Stimulated activated CD8-positive, alpha-beta memory T cell treated with anti-CD3 and anti-CD28 coated beads, Interleukin-2, amount 100 ng/mL, for 48 hours (primary cell): ENCODE measurements at regions not wholly inside any gene's neighbourhood (a gene's known extent, or its start where the extent isn't known, plus 50 kb on each side); places are given as distances from the start of the nearest gene placed in this dataset.
"Not testable (repeated sequence)": the region's sequence is repeated elsewhere in the genome, so short reads cannot be mapped to it uniquely, and the experiment has no call there.

Source experiments
- DNase-seq, 2 donors: peaks; one replicate each; pipeline ENCODE4 v3.0.0-alpha.2; 2020; ENCODE audit warnings: low read depth in 2 of 2

DNA sequence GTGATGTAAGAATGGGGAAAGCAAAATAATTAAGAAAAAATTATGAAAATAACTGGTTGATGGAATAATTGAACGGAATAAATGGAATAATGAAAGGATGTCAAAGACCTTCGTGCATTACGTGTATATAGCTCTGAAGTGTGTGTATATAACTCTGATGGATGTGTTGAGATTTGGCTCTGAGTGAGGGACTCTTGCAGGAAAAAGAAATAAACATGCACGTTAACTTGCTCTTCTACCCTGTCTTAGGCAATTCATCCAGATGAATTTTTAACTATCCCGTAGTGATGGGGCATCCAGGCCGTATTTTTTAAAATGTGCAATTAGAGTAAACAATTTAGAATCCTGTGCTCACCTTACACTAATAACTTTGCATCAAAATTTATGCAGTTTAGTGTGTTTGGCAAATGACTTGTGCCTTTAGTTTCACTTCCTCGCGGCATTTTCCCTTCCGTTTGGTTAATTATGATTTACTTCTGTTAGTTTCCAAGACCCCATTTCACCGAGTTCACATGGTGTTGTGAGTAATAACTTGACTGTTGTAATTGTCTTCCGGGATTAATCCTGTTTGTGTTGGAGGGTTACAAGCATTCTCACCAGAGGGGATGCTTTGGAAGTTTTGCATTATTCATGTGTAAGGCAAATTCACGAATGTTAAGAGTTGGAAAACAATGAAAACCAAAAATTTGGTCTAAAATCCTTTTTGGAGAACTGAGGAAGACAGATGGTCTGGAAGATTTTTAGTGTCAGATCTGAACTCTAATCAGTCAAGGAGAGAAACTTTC is 256.5 kb upstream of the FAT1 start:
- DNase-seq, result no peak

DNA sequence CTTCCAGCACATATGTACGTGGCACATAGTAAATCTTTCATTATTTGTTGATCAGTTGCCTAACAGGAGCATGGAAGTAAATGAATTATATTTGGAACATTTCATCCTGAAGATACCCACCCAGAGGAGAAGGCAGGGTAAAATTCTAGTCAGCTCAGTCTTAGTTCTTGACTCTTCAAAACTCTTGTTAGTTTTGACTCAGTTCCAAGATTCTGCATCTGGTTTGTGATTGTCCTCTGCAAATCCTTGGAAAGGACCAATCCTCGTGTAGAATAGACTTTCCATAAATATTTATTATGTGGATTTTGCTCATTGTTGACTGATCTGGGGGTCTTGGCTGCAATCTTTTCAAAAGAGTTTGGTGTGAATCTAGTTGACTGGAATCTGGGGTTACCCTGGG is 257.5 kb upstream of the FAT1 start:
- no peak for DNase-seq

DNA sequence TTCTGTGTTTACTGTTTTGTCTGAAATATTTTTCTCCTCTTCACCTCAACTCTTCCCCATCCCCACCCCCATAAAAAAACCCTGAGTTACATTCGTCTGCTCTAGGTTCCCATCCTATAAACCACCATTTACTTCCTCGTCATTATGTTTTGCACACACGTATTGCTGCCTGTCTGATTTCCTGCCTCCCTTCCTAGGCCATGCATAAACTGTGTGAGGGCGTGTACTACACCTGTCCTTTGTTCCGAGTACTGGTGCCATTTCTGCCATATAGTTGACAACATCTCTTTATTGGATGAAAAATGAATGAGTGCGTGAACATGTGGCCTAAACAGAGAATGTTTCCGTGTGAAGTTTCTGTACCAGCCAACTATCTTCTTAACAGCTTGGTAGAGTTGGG is 258.5 kb upstream of the FAT1 start:
- no peak for DNase-seq

DNA sequence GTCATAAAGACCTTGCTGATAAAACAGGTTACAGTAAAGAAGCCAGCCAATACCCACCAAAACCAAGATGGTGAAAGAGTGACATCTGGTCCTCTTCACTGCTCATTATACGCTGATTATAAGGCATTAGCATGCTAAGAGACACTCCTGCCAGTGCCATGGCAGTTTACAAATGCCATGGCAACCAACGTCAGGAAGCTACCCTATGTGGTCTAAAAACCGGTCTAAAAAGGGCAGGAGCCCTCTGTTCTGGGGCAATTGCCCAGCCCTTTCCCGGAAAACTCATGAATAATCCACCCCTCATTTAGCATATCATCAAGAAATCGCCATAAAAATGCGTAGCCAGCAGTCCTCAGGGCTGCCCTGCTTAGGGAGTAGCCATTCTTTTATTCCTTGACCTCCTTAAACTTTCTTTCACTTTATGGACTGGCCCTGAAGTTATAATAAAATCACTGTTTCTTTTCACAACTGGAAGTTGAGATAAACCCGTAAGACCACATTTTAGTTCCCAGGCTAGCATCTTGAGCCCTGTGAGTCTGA is 260.5 kb upstream of the FAT1 start:
- DNase-seq, result no peak

DNA sequence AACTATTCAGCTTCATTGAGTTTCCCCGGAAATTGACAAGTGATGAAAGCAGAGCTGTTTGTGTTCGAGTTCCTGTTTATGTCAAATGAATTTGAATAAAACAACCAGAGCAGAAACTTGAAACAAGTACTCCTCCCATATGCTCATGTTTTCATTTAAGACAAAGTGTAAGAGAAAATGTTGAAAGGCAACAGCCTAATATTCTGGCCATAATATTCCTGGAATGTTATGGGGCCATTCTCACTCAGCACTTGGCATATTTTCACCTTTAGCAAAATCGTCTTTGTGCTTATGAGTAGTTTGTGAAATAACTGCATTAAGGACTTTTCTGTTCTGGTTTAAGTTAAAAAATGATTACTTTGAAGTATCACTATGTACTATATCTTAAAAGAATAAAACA is 276.0 kb upstream of the FAT1 start:
- no peak for DNase-seq

DNA sequence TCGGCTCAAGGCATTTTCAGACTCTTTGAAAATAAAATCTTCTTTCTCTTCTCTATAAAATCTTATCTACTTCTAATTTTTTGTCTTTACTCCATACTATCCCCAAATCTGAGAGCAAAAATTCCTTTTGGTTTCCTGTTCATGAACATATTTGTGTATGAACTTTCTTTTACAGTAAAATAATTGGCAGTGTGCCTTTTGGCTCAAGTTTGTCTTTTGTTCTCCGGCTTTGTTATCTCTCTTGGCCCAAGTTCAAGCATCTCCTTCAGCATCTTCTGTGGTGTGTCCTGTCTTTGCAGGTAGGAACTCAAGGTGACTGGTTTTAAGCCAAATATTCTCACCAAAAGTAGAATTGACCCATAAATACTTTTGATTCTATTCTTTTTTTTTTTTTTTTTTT is 276.6 kb upstream of the FAT1 start:
- DNase-seq, result no peak

DNA sequence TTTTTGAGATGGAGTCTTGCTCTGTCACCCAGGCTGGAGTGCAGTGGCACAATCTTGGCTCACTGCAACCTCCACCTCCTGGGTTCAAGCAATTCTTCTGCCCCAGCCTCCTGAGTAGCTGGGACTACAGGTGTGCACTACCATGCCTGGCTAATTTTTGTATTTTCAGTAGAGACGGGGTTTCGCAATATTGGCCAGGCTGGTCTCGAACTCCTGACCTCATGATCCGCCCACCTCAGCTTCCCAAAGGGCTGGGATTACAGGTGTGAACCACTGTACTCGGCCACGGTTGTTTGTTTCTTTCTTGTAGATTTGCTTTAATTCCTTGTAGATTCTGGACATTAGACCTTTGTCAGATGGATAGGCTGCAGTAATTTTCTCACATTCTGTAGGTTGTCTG is 278.5 kb upstream of the FAT1 start:
- DNase-seq, result not testable (repeated sequence)

DNA sequence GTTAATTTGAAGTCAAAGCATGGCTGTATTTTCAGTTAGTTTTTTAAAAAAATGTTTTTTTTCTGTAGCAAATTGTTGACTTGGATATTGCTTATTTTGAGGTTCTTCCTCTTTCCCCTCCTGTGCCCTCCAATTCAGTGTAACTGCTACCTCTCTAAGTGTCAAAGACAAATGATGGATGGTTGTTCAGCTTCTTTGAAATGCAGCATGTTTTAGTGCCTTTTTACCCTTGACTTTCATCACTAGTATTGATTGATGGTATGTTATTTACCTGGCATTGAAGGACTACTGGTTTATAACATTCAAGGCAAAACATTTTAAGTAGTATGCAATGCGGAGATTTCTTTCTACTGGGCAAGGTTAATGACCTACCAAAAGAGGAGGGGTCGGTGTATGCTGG is 281.0 kb upstream of the FAT1 start:
- no peak for DNase-seq

DNA sequence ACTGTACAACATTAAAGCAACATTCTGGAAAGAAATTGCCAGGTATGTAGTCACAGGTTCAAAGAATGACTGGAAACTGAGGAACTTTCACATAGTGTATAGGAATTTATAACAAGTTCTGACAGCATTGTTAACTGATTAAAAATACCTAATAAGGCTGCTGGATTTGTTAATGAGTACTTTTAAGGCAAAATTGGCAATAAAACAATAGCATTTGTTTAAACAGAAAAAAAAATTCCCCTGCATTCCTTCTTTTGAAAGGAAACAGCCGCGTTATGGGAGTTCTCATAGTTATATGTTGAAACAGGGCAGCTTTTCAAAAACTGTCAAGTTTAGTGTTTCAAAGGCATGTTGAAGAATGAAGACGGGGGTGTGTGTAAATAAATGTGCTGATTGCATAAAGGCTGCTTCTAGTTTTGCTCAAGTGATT is 282.5 kb upstream of the FAT1 start:
- DNase-seq, result no peak

DNA sequence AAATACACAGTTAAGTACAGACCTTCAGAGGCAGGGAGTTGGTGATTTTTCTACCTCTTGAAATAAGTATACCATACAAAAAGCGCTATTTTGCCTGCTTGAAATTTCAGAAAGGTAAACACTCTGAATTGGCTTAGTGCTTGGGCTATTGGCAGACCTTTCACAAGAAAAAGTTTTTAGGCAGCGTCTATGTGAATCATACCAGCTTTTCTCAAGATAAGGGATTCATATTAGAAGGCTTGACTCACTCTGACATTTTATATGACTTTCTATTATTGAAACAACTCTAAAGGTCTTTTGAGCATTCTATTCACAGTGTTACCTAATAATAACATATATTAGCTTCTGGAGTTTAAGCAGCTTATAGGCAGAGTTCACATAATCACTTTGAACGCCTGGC is 286.4 kb upstream of the FAT1 start:
- no peak for DNase-seq

DNA sequence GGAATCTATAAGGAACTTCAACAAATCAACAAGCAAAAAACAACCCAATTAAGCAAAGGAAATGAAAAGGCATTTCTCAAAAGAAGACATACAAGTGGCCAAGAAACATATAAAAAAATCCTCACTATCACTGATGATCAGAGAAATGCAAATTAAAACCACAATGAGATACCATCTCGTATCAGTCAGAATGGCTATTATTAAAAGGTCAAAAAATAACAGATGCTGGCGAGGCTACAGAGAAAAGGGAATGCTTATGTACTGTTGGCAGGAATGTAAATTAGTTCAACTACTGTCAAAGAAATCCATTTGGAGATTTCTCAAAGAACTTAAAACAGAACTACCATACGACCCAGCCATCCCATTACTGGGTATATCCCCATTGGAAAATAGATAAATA is 292.4 kb upstream of the FAT1 start:
- no peak for DNase-seq

DNA sequence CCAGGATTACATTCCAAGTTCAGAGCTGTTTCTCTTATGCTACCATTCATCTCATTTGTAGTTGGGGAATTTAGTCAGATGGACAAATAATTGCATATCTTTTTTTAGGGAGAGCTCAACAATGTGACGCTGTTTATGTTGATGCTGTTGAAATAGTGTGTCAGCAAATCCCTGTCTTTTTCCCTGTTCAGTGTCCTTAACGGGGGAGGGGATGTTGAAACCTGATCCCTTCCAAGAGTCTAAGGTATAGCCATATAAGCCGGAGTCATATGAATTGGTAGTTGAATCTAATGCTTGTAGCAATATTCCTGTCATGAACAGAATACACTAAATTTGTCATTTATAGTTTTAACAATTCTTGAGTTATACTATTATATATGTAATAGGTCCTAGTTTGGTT is 293.5 kb upstream of the FAT1 start:
- DNase-seq, result no peak

DNA sequence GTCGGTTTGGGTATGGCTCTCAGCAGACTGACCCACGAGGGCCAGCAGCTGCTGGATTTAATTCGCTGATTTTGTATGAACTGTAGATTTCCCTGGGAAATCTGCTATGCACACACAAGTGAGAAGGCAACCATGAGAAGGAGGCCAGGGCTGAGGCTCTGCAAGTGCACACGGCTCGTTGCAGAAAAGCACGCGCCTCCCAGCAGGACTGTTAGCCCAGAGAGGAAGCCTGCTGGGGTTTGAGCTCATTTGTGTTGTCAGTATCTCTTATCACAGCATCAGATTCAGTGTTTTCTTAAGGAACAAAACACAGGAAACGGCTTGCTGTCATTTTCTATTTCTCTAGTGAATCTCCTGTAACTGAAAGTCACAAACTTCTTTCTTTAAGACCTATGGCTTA is 296.2 kb upstream of the FAT1 start:
- no peak for DNase-seq

DNA sequence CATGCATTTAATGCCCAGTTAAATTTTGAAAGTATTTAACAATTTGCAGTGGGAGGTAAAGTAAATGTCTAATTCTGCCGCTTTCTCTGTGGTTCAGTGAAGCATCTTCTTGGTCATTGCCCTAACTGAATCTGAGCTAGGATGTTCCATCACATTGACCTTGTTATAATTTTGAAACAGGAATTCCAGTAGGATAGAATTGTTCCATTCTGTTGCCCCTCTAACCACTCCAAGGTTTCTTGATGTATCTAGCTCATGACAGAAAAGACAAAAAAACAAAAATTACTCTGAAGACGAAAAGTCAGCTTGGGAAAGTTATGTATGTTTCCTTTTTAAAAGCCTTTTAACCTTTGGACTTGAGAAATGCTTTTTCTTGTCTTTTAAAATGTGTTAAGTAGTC is 297.0 kb upstream of the FAT1 start:
- DNase-seq, result no peak

DNA sequence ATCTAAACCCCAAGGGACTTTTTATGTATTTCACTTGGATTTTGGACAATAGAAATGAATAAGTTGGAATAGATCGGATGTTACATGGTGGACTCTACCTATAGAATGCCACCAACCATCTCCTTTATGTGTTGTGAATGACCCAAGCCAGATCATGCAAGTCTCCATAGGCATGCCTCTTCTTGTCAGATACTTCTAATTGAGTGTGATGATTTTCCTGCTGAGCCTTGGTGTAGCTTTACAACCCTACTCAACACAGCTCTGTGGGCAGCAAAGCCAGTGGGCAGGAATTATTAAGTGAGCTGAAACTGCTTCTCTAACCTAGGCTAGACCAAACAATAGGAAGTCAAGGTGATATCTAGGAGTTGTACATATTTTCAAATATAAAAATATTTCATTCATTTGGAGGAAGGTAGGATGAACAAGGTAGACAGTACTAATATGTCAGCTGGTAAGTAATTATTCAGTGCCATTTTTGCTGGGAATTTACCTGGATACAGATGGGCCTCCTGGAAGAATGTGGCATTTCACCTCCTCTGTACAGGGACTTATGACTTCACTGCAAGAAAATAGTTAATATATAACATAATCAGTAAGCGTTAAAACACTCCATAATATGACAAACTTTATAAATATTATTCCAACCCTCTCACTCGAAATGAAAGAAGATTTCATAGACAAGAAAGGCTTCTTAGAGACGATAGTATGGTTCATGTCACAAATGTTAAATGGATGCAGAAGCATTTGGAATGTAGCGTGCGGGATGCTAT is 298.0 kb upstream of the FAT1 start:
- no peak for DNase-seq

DNA sequence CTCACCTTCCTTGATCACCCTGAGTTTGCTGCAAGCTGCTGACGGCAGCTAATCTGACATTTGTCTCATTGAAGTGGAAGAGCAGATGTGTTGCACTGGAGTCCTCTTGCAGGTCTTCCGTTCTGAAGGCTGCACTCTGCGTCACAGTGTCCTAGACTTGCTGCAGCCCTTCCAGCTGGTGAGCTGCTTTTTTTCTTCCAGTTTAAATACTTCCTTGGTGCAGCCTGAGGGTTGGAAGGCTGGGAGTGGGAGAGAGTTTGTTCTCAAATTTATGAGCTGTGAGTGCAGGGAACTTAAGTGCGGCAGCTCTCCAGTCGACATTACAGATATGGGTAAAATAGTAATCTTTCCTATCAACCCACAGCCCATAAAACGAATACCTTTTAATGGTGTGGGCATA is 303.6 kb upstream of the FAT1 start:
- DNase-seq, result no peak

DNA sequence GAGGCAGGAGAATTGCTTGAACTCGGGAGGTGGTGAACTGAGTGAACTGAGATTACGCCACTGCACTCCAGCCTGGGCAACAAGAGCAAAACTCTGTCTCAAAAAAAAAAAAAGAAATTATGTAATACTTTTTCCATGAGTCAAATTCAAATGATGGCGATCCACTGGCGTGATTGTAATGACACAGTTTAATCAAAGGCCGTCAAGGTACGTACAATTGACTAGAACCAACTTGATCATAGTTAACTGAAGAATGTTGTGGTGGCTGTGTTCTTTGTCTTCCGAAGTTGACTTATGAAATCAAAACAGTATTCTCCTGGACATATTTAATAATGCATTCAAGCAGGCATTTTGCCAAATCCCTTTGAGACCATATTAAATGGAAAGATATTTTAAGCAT is 318.6 kb upstream of the FAT1 start:
- no peak for DNase-seq

DNA sequence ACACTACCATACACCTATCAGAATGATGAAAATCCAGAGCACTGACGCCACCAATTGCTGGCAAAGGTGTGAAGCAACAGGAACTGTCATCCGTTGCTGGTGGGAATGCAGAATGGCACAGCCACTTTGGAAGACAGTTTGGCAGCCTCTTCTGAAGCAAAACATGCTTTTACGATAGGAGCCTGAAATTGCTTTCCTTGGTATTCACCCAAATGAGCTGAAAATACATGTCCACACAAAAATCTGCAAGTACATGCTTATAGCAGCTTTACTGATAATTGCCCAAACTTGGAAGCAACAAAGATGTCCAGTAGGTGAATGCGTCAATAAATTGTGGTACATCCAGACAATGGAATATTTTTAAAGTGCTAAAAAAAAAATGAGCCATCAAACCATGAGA is 322.8 kb upstream of the FAT1 start:
- DNase-seq, result no peak

DNA sequence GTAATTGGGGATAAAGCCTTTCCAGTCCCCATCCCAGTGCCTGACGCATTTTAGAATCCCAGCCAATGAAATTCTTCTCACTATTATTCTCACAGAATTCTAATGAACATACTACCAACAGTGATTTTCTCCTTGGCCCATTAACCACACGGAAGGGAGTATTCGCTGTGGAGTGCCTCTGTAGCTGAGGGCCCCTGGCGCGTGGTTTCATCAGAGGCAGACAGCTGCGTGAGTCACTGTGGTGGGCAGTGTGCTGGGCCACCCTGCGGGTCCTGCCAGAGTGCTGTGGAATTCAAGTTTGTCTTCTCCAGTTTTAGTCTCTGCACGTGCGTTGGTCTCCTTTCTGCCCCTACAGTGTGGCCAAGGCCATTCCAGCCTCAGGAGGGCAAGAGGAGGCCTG is 335.4 kb upstream of the FAT1 start:
- DNase-seq, result no peak

DNA sequence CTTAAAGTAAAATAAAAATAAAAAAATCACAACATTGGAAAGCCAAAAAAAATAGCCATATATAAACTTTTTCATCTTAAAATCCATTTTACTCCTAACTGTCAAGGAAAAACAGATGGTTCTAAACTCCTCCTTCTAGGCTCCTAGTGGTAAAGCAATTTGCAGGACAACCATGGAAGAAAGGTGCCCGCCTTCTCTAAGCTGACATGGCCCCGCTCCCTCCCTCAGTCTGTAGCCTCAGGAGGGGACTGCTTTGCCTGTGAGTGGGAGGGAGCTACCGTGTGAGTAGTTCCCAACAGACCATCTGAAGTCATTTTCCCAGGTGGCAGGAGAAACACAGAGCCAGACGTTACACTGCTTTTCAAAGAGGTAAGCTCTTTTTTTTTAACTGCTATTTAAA is 336.2 kb upstream of the FAT1 start:
- DNase-seq, result no peak

DNA sequence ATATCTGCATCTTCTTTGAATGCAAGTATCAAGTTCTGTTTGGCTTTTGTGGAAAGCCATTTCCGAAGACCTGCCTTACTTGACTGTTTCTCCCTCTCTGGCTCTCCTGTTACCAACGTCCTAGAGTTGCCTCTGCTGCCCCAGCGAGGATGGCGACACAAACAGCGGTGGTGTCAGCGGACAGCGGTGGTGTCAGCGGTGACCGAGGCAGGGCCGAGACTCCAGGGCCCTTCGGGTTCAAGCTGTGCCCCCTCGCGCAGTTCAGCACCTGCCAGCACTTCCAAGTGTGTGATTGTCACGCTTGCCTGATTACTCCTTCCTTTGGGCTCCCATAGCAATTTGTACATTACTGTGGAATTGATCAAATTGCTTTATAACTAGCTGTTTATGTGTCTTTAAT is 336.9 kb upstream of the FAT1 start:
- no peak for DNase-seq

DNA sequence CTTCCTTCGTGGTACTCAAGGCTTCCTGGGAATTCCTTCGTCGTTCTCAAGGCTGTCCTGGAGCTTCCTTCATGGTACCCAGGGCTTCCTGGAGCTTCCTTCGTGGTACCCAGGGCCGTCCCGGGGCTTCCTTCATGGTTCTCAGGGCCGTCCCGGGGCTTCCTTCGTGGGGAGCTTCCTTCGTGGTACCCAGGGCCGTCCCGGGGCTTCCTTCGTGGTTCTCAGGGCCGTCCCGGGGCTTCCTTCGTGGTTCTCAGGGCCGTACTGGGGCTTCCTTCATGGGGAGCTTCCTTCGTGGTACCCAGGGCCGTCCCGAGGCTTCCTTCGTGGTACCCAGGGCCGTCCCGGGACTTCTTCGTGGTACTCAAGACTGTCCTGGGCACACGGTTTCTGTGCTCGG is 339.6 kb upstream of the FAT1 start:
- DNase-seq, result no peak

DNA sequence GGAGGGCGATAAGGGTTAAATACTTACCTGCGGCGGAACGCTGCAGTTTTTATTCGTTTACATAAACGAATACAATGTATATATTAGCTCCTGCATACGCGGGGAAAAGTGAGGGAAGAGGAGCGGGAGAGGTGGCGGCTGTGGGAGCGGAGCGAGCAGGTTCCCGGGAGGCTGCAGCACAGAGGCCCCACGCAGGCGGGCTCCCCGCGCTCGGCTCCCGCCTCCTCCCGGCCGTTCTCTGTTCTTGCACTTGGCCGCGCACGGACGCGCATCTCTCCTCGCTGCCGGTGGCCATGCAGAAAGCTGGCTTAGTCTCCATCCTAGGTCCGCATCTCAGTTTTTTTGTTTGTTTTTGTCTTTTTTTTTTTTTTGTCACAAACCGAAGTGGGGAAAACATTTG is 340.4 kb upstream of the FAT1 start:
- no peak for DNase-seq
